RWPE1 (cell line): ENCODE measurements at regions not wholly inside any gene's neighbourhood (a gene's known extent, or its start where the extent isn't known, plus 50 kb on each side); places are given as distances from the start of the nearest gene placed in this dataset.

Experiments
- CTCF ChIA-PET: fragments of 350-600 bp; sonication (Branson Sonifier 250); formaldehyde crosslinking; extraction: SDS; loops from one replicate; lab custom pipeline; 2021; lab: Yijun Ruan, JAX
- POLR2A ChIA-PET: fragments of 400-600 bp; formaldehyde crosslinking; extraction: SDS; loops from one replicate; lab custom pipeline; 2020; ENCODE audit warnings: antibody characterized with exemption; ENCODE audit not compliant: low non-redundant PET; lab: Yijun Ruan, JAX
- DNase-seq: peaks from one replicate; pipeline ENCODE4 v3.0.0; 2012; ENCODE audit warnings: low spot score
- H3K27ac ChIP-seq: fragments of 450-650 bp; 2 replicates; pipeline ENCODE4 v1.5.1; 2017
- CTCF ChIP-seq: fragments of 450-650 bp; conservative IDR thresholded peaks from 2 replicates; pipeline ENCODE4 v1.5.1; 2017; ENCODE audit warnings: low read depth, mild to moderate bottlenecking

DNA sequence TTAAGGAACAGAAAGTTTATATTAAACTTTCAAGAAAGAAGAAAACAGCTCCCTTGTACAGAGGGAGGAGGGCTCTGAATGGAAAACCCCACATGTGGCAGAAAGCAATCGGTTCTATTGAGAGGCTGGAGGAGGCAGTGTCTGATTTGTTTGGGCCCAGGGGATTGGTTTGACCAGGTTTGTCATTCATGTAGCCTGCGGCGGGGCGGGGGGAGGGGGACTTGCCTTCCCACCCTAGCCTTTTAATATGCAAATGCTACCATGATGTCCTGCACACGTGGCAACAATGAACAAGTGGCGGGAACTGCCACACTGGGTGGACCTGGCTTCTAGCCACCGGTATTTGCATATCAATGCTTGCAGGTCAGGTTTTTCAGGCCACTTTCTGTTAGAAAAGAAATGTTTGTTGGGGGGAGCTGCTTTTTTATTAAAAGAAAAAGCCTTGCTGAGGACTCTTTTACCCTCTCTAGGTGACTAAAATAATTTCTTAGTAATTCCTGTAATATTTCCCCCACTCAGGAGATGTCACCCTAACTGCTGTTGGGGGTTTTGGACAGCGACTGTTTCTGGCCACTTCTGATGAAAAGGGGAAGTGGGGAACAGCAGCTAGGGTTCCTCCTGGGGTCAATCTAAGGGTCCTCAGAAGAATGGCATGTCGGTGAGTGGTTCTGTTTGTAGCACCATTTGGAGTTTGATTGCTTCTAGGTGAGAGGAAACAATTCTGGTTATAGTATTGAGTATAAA, 691.2 kb downstream of the TBL1XR1 start:
- no peak for DNase-seq
- POLR2A ChIA-PET: no interaction called here
- no peak overlapping the region for H3K27ac ChIP-seq
- CTCF ChIA-PET: no interaction called here
- no peak for TF ChIP-seq CTCF

DNA sequence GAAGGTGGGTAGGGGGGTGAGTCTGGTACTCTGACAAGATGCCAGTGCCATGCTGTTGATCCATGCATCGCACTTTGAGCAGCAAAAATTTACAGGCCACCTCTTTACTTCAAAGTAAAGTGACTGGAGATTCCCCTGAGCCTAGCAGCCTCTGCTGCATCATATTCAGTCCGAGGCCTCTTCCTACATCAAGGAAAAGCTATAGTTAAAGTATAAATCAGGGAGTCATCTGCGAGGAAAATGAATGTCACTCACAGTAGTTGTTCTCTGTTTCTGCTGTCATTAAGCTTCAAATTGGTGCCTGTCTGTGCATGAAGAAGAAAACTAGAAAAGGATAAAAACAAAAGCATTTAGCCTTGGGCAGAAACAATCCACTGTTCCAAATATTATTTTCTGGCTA, 706.2 kb downstream of the TBL1XR1 start:
- ChIA-PET CTCF (no interaction called here), POLR2A (no interaction called here)
- H3K27ac ChIP-seq: no peak overlapping the region
- TF ChIP-seq CTCF: no peak
- no peak for DNase-seq

DNA sequence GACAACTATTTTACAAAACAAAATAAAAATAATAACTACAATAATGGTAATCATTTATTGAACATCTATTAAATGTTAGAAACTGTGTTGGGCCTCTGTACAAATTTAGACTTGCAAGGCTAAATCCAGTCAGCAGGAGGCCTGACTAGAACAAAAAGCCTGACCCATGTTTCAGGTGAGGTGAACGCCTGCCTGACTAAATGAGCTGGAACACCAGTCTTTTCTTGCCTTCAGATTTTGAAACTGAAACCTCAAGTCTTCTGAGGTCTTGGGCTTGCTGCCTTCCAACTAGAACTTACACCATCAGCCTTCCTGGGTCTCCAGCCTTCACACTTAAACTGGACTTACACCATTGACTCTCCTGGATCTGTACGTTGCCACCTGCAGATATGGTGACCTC, 706.9 kb downstream of the TBL1XR1 start:
- ChIA-PET CTCF (no interaction called here), POLR2A (no interaction called here)
- no peak for TF ChIP-seq CTCF
- no peak overlapping the region for H3K27ac ChIP-seq
- DNase-seq: no peak

GRCh38 chr3:176479248-176479647, 718.0 kb downstream of the TBL1XR1 start:
- CTCF ChIA-PET: no interaction called here

GRCh38 chr3:176469694-176470205, 727.5 kb downstream of the TBL1XR1 start:
- POLR2A ChIA-PET: no interaction called here
- CTCF ChIA-PET: interaction anchor here (0.6 kb wide), 1 partner anchor 1315 kb away, joined by 3 read pairs; no protein-coding TSS in a partner anchor
- no peak for TF ChIP-seq CTCF
- no peak for DNase-seq
- no peak overlapping the region for H3K27ac ChIP-seq

More at GRCh38 chr3:176479248-176479647, 718.0 kb downstream of the TBL1XR1 start:
- POLR2A ChIA-PET: no interaction called here
- no peak for TF ChIP-seq CTCF
- no peak overlapping the region for H3K27ac ChIP-seq
- DNase-seq: no peak

DNA sequence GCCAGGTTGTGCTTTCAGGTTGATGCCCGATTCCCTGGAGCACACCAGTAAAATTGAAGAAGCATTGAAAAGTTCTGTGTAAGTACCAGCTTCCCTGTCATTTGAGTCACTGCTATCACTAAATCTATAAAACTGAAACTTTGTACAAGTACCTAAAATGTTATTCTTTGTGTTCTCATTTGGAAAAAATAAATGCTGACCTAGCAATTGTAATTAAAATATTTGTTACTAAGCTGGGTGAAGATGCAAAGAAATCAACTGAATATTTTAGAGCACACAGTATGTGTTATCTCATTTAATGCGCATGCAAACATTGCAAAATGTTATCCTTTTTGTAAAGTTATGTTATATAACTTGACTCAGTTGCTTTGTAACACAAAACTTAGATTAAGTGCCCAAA, 733.7 kb downstream of the TBL1XR1 start:
- POLR2A ChIA-PET: no interaction called here
- no peak for DNase-seq
- no peak for TF ChIP-seq CTCF
- CTCF ChIA-PET: no interaction called here
- H3K27ac ChIP-seq: no peak overlapping the region
